ENCODE measurements at regions not wholly inside any gene's neighbourhood (a gene's known extent, or its start where the extent isn't known, plus 50 kb on each side); places are given as distances from the start of the nearest gene placed in this dataset.

GRCh38 chr6:11317885-11318771 is 85.7 kb upstream of the NEDD9 start (continued):
- TF ChIP-seq AFF4 (CRISPR knock-in tag; IDR thresholded peaks at IDR 0.05) (no peak), CEBPG (CRISPR knock-in tag; IDR thresholded peaks at IDR 0.05) (peak; percentile 53), ZNF878 (CRISPR knock-in tag; IDR thresholded peaks at IDR 0.05) (no peak), SOX6 (IDR thresholded peaks at IDR 0.05) (no peak), SOX6 (CRISPR knock-in tag; IDR thresholded peaks at IDR 0.05) (peak; percentile 92), IRX3 (CRISPR knock-in tag; IDR thresholded peaks at IDR 0.05; ENCODE audit: borderline replicate concordance, low read depth) (no peak), NFIC (IDR thresholded peaks at IDR 0.05; ENCODE audit: low read length) (no peak), ATRX (CRISPR knock-in tag; IDR thresholded peaks at IDR 0.05; ENCODE audit: borderline replicate concordance) (no peak), KLF12 (CRISPR knock-in tag; IDR thresholded peaks at IDR 0.05; ENCODE audit: borderline replicate concordance) (no peak), ZNF446 (CRISPR knock-in tag; IDR thresholded peaks at IDR 0.05) (no peak), ZSCAN30 (CRISPR knock-in tag; IDR thresholded peaks at IDR 0.05) (no peak), JUNB (CRISPR knock-in tag; IDR thresholded peaks at IDR 0.05; ENCODE audit: borderline replicate concordance) (peak; percentile 96), FOXA3 (CRISPR knock-in tag; IDR thresholded peaks at IDR 0.05) (peak; percentile 81), PHB2 (IDR thresholded peaks at IDR 0.05; ENCODE audit: partially characterized antibody) (no peak), NR3C1 (CRISPR knock-in tag; IDR thresholded peaks at IDR 0.05) (no peak), SRSF1 (optimal IDR thresholded peaks at IDR 0.05; ENCODE audit: low read depth, low read length) (no peak), ELF3 (CRISPR knock-in tag; IDR thresholded peaks at IDR 0.05) (peak; percentile 69), ZNF781 (CRISPR knock-in tag; IDR thresholded peaks at IDR 0.05; ENCODE audit: borderline replicate concordance, not compliant biosample characterization) (no peak), ZNF646 (CRISPR knock-in tag; IDR thresholded peaks at IDR 0.05) (no peak), ZNF232 (CRISPR knock-in tag; IDR thresholded peaks at IDR 0.05; ENCODE audit: borderline replicate concordance) (no peak), ZNF430 (CRISPR knock-in tag; IDR thresholded peaks at IDR 0.05) (no peak), ZNF557 (CRISPR knock-in tag; IDR thresholded peaks at IDR 0.05) (no peak)

Measured in HepG2 (cell line).